C4-2B (cell line): ENCODE measurements at regions not wholly inside any gene's neighbourhood (a gene's known extent, or its start where the extent isn't known, plus 50 kb on each side); places are given as distances from the start of the nearest gene placed in this dataset.
"Not testable (repeated sequence)": the region's sequence is repeated elsewhere in the genome, so short reads cannot be mapped to it uniquely, and the experiment has no call there.

Experiments
- H3K27ac ChIP-seq: fragments of 450-650 bp; 2 replicates; pipeline ENCODE4 v1.5.1; 2017
- CTCF ChIP-seq: fragments of 450-650 bp; conservative IDR thresholded peaks from 2 replicates; pipeline ENCODE4 v1.5.1; 2017; ENCODE audit warnings: mild to moderate bottlenecking
- ZFX ChIP-seq: fragments of 450-650 bp; IDR thresholded peaks from 2 replicates; pipeline ENCODE4 v1.6.1; 2017

DNA sequence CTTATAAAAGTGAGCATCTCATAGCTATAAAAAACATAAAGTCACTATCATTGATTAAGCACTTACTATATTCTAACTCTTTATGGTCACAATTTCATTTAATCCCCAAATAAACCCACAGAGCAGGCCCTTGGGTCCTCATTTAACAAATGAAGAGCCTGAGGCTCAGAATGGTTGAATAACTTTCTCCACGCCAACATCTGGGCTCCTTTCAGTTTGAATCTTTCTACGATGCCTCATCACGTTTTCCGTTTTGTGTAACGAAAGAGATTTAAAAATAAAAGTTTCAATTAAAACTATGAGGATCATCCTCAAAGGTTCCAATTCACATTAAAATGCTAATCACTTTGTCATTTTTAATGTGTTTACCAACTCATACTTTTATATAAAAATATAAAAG is 74.2 kb upstream of the ADAMTS18 start:
- TF ChIP-seq ZFX = no peak
- no peak for TF ChIP-seq CTCF
- H3K27ac ChIP-seq = no peak overlapping the region

DNA sequence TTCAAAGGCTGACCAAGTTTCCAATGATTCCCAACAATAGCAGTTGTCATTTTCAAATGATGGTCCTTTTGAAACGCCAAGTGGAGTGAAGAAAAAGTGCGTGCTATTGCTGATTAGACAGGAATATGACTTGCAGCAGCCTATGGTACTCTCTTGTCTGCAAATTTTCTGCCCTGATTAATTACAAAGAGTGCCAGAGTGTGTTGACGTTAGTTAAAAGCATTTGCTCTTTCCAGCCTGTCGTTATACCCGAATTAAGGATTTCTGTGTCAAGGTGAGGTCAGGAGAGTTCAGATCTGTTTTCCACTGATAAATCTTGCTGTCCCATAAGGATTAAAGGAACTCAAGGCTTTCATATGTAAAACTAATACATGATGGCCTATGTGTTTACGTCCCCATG is 75.0 kb upstream of the ADAMTS18 start:
- TF ChIP-seq ZFX (no peak), CTCF (no peak)
- H3K27ac ChIP-seq = no peak overlapping the region

DNA sequence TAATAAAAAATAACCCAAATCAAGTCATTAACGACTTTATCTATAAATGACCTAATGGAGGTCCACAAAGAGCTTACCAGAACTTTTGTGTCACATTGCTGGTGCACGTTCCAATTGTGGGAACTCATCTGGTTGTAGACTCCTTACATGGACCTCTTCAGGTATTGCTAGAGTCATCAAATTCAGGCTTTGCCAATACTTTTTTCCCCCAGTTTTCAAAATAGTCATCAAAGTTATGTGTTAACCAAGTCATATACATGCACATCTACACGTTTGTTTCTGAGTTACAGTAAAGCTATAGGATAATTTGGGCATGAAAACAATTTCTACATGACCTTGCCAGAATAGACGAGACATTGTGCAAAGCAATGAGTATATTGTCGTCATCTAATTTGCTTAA is 76.2 kb upstream of the ADAMTS18 start:
- H3K27ac ChIP-seq = no peak overlapping the region
- TF ChIP-seq ZFX = no peak

DNA sequence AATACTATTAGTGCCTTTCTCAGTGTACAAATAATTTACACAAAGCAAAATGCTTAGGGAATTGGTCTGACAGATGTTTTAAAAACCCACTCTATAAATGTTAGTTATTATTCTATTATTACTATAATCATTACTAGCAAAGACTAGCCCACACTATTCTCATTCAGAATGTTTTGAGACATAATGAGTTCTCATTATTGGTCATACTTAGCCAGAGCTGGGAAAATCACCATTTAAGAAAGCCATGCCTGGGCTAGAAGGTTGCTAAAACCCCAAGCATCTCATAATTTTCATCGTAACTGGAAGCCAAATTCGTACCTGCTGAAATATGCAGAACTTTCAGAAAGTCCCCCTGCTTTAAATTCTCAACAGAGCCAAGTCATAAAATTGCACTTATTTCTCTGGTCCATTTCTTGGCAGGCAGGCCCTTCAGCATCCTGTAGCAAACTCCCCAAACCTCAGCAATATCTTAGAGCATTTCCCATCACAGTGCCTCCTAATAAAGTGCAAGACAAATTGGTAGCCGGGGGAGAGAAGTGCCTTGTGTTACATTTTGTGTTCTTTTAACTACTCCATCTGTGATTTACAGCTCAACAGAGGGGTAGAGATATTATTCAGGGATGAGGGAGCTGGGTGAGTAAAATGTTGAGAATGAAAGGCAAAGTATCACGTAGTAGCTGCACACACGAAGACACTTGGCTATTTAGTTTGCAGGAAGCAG is 79.8 kb upstream of the ADAMTS18 start:
- no peak overlapping the region for H3K27ac ChIP-seq
- TF ChIP-seq ZFX (no peak), CTCF (no peak)

GRCh38 chr16:77525226-77525625 is 90.4 kb upstream of the ADAMTS18 start:
- H3K27ac ChIP-seq = not testable (repeated sequence)

GRCh38 chr16:77531752-77532151 is 96.9 kb upstream of the ADAMTS18 start:
- no peak overlapping the region for H3K27ac ChIP-seq
- TF ChIP-seq ZFX (no peak), CTCF (no peak)

GRCh38 chr16:77536809-77537208 is 102.0 kb upstream of the ADAMTS18 start:
- TF ChIP-seq ZFX (no peak), CTCF (no peak)
- H3K27ac ChIP-seq = no peak overlapping the region

- TF ChIP-seq CTCF (no peak), ZFX (no peak)
- H3K27ac ChIP-seq = no peak overlapping the region
Observed at GRCh38 chr16:77539421-77540034, 104.7 kb upstream of the ADAMTS18 start.
